ENCODE measurements at regions not wholly inside any gene's neighbourhood (a gene's known extent, or its start where the extent isn't known, plus 50 kb on each side); places are given as distances from the start of the nearest gene placed in this dataset.

DNA sequence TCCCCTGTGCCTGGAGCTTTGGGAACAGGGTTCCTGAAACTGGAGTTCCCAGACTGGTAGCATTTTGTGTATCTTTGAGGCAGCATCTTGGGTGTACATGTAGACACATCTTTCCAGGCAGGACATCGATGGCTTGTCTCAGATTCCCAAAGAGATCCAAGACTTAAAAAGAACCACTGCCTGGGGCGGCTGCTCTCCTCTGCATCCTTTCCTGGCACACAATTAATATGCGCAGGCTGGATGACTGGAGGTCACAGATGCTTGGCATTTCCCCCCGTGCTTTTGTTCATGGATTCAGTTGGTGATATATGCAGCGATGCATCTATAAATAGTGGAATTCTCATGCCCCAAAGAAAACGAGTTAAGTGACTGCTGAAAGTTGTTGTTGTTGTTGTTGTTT lies 80.5 kb downstream of the CLDN34 start:
- peak overlapping the region; percentile 2 for H3K27ac ChIP-seq (ENCODE audit: low read depth, low read length)
- H2AK5ac ChIP-seq (ENCODE audit: low read length) = peak overlapping the region; percentile 64
- H3K27me3 ChIP-seq (ENCODE audit: insufficient read depth, low read length) = no peaks in the 10 kb centered on the region
- H3K23ac ChIP-seq (ENCODE audit: low read length) = no peak overlapping the region
- H3K79me1 ChIP-seq (ENCODE audit: low read length) = peaks cover 17% of the 10 kb centered on the region
- H2AFZ ChIP-seq (ENCODE audit: insufficient read depth, low read length, poor library complexity) = no peak overlapping the region
- H2BK5ac ChIP-seq (ENCODE audit: low read depth, low read length, poor library complexity) = no peak overlapping the region
- no peak overlapping the region for H2BK120ac ChIP-seq (ENCODE audit: insufficient read depth, low read length, poor library complexity)
- peaks cover 35 to 49% of the 10 kb centered on the region in 2 experiments for H3K4me1 ChIP-seq (ENCODE audit: control insufficient read depth in 1 of 2, insufficient read depth in 2 of 2, low read length in 2 of 2)
- no peak for DNase-seq
- no peak overlapping the region for H4K8ac ChIP-seq (ENCODE audit: low read depth, low read length)
- H3K4me2 ChIP-seq (ENCODE audit: low read length) = no peak overlapping the region
- peak overlapping the region; percentile 18 for H4K91ac ChIP-seq (ENCODE audit: low read depth, low read length)
- no peak overlapping the region for H3K4me3 ChIP-seq (ENCODE audit: low read depth, low read length)
- H3K79me2 ChIP-seq (ENCODE audit: control insufficient read depth, insufficient read depth, low read length, poor library complexity) = peaks cover 13% of the 10 kb centered on the region
- H4K12ac ChIP-seq (ENCODE audit: low read depth, low read length) = no peak overlapping the region
- peak overlapping the region; percentile 19 for H3K4ac ChIP-seq (ENCODE audit: low read depth, low read length)
- no peaks in the 10 kb centered on the region for H3K9me3 ChIP-seq (ENCODE audit: insufficient read depth, low read depth, low read length)
- no peak overlapping the region for H3K14ac ChIP-seq (ENCODE audit: low read length)
- no CpG with 5 or more reads among the region's 6 CpGs for WGBS (ENCODE audit: extremely low coverage, insufficient coverage, insufficient read length)
- H3K18ac ChIP-seq (ENCODE audit: low read length) = peak overlapping the region; percentile 35
- H2BK12ac ChIP-seq (ENCODE audit: low read length) = peak overlapping the region; percentile 27
- no peak overlapping the region for H3K9ac ChIP-seq (ENCODE audit: low read length)
- H3K36me3 ChIP-seq (ENCODE audit: control insufficient read depth in 1 of 2, insufficient read depth in 2 of 2, low read length in 2 of 2) = peaks cover 0 to 2% of the 10 kb centered on the region in 2 experiments

DNA sequence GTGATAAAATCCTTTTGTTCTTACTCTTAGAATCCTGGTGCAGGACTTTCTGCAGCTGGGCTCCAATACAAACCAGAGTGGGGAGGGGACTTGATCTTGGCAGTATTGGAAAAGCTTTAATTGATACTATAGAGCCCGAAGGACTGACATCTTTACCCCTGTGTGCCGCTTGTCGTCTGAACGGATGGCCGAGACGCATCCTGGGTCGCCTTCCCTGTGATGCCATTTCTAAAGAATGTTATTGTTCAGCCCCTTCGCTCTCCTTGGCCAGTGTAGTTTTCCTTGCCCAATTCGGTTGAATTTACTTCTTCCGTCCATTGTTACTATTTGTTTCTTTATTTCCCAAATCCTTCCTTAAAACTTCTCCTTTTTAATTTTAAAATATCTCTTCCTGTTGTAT lies 80.9 kb downstream of the CLDN34 start:
- H3K4me3 ChIP-seq (ENCODE audit: low read depth, low read length) = no peak overlapping the region
- no peak overlapping the region for H3K9ac ChIP-seq (ENCODE audit: low read length)
- no peak overlapping the region for H2BK12ac ChIP-seq (ENCODE audit: low read length)
- no peak overlapping the region for H3K14ac ChIP-seq (ENCODE audit: low read length)
- H3K4me2 ChIP-seq (ENCODE audit: low read length) = no peak overlapping the region
- no peaks in the 10 kb centered on the region for H3K9me3 ChIP-seq (ENCODE audit: insufficient read depth, low read depth, low read length)
- peaks cover 17% of the 10 kb centered on the region for H3K79me2 ChIP-seq (ENCODE audit: control insufficient read depth, insufficient read depth, low read length, poor library complexity)
- no peak overlapping the region for H3K4ac ChIP-seq (ENCODE audit: low read depth, low read length)
- no peak overlapping the region for H3K18ac ChIP-seq (ENCODE audit: low read length)
- WGBS (ENCODE audit: extremely low coverage, insufficient coverage, insufficient read length) = no CpG with 5 or more reads among the region's 10 CpGs
- no peak overlapping the region for H2BK120ac ChIP-seq (ENCODE audit: insufficient read depth, low read length, poor library complexity)
- H2BK5ac ChIP-seq (ENCODE audit: low read depth, low read length, poor library complexity) = no peak overlapping the region
- H3K4me1 ChIP-seq (ENCODE audit: control insufficient read depth in 1 of 2, insufficient read depth in 2 of 2, low read length in 2 of 2) = peaks cover 35 to 50% of the 10 kb centered on the region in 2 experiments
- no peak overlapping the region for H3K23ac ChIP-seq (ENCODE audit: low read length)
- H4K8ac ChIP-seq (ENCODE audit: low read depth, low read length) = no peak overlapping the region
- H3K36me3 ChIP-seq (ENCODE audit: control insufficient read depth in 1 of 2, insufficient read depth in 2 of 2, low read length in 2 of 2) = peaks cover 0 to 2% of the 10 kb centered on the region in 2 experiments
- H3K27me3 ChIP-seq (ENCODE audit: insufficient read depth, low read length) = no peaks in the 10 kb centered on the region
- peaks cover 17% of the 10 kb centered on the region for H3K79me1 ChIP-seq (ENCODE audit: low read length)
- H3K27ac ChIP-seq (ENCODE audit: low read depth, low read length) = no peak overlapping the region
- H4K91ac ChIP-seq (ENCODE audit: low read depth, low read length) = no peak overlapping the region
- H2AK5ac ChIP-seq (ENCODE audit: low read length) = no peak overlapping the region
- no peak overlapping the region for H2AFZ ChIP-seq (ENCODE audit: insufficient read depth, low read length, poor library complexity)
- H4K12ac ChIP-seq (ENCODE audit: low read depth, low read length) = no peak overlapping the region
- DNase-seq = peak in 1 of 2 donors; percentile 32

DNA sequence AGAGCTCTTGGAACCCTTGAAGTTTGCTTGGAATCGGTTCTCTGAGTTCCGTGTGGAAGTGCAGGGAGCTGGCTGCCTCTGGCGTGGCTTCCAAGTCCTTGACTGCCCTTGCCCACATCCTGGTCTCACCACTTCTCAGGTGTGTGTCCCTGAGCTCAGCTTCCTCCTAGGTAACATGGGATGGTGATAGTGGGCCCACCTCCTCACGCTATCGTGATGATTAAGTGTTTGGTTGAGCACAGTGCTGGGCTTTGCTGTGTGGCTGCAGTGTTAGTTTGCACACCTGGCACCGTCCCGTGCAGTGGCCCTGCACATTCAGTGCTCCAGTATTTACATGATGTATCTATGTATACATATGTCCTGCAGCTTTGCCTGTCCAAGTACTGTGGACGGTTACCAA lies 81.5 kb downstream of the CLDN34 start:
- Histone ChIP-seq H3K36me3 (ENCODE audit: control insufficient read depth in 1 of 2, insufficient read depth in 2 of 2, low read length in 2 of 2) (peaks cover 0 to 2% of the 10 kb centered on the region in 2 experiments), H3K4me1 (ENCODE audit: control insufficient read depth in 1 of 2, insufficient read depth in 2 of 2, low read length in 2 of 2) (peaks cover 31 to 50% of the 10 kb centered on the region in 2 experiments), H2AK5ac (ENCODE audit: low read length) (peak overlapping the region; percentile 76), H3K23ac (ENCODE audit: low read length) (no peak overlapping the region), H3K27ac (ENCODE audit: low read depth, low read length) (peak overlapping the region; percentile 32), H2BK5ac (ENCODE audit: low read depth, low read length, poor library complexity) (no peak overlapping the region), H2AFZ (ENCODE audit: insufficient read depth, low read length, poor library complexity) (no peak overlapping the region), H3K18ac (ENCODE audit: low read length) (peak overlapping the region; percentile 86), H3K4me3 (ENCODE audit: low read depth, low read length) (no peak overlapping the region), H2BK12ac (ENCODE audit: low read length) (no peak overlapping the region), H3K9ac (ENCODE audit: low read length) (no peak overlapping the region), H4K12ac (ENCODE audit: low read depth, low read length) (peak overlapping the region; percentile 16), H3K79me1 (ENCODE audit: low read length) (peaks cover 15% of the 10 kb centered on the region), H3K27me3 (ENCODE audit: insufficient read depth, low read length) (no peaks in the 10 kb centered on the region), H3K4ac (ENCODE audit: low read depth, low read length) (peak overlapping the region; percentile 95), H3K79me2 (ENCODE audit: control insufficient read depth, insufficient read depth, low read length, poor library complexity) (peaks cover 17% of the 10 kb centered on the region), H3K4me2 (ENCODE audit: low read length) (no peak overlapping the region), H3K14ac (ENCODE audit: low read length) (peak overlapping the region; percentile 73), H4K8ac (ENCODE audit: low read depth, low read length) (peak overlapping the region; percentile 79), H4K91ac (ENCODE audit: low read depth, low read length) (peak overlapping the region; percentile 30), H3K9me3 (ENCODE audit: insufficient read depth, low read depth, low read length) (no peaks in the 10 kb centered on the region), H2BK120ac (ENCODE audit: insufficient read depth, low read length, poor library complexity) (peak overlapping the region; percentile 11)
- no peak for DNase-seq
- WGBS (ENCODE audit: extremely low coverage, insufficient coverage, insufficient read length) = no CpG with 5 or more reads among the region's 8 CpGs

DNA sequence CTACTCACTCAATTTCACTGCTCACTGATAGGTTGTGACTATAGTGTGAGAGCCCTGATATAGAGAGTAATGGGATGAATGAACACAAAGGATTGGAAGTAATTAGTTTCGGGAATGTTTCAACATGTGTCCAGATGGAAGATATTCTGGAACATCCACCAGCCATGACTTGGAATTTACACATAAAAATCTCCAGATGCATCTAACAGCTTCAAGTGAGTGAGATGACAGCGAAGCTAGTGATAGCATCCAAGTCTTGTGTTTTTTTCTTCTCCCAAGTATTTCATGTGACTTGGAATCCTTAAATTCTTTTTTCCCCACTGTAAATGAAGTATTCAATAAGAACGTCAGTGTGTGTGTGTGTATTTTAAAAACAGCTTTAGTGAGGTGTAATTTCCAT lies 82.1 kb downstream of the CLDN34 start:
- Histone ChIP-seq H3K14ac (ENCODE audit: low read length) (no peak overlapping the region), H3K79me2 (ENCODE audit: control insufficient read depth, insufficient read depth, low read length, poor library complexity) (peaks cover 17% of the 10 kb centered on the region), H4K91ac (ENCODE audit: low read depth, low read length) (no peak overlapping the region), H3K23ac (ENCODE audit: low read length) (no peak overlapping the region), H3K9me3 (ENCODE audit: insufficient read depth, low read depth, low read length) (no peaks in the 10 kb centered on the region), H3K4ac (ENCODE audit: low read depth, low read length) (no peak overlapping the region), H3K9ac (ENCODE audit: low read length) (no peak overlapping the region), H3K27ac (ENCODE audit: low read depth, low read length) (no peak overlapping the region), H3K4me3 (ENCODE audit: low read depth, low read length) (no peak overlapping the region), H3K4me2 (ENCODE audit: low read length) (no peak overlapping the region), H3K79me1 (ENCODE audit: low read length) (peaks cover 14% of the 10 kb centered on the region), H4K12ac (ENCODE audit: low read depth, low read length) (no peak overlapping the region), H3K27me3 (ENCODE audit: insufficient read depth, low read length) (no peaks in the 10 kb centered on the region), H2AK5ac (ENCODE audit: low read length) (no peak overlapping the region), H2BK5ac (ENCODE audit: low read depth, low read length, poor library complexity) (no peak overlapping the region), H2BK120ac (ENCODE audit: insufficient read depth, low read length, poor library complexity) (no peak overlapping the region), H2AFZ (ENCODE audit: insufficient read depth, low read length, poor library complexity) (no peak overlapping the region), H4K8ac (ENCODE audit: low read depth, low read length) (no peak overlapping the region), H2BK12ac (ENCODE audit: low read length) (no peak overlapping the region), H3K36me3 (ENCODE audit: control insufficient read depth in 1 of 2, insufficient read depth in 2 of 2, low read length in 2 of 2) (peaks cover 0 to 2% of the 10 kb centered on the region in 2 experiments), H3K18ac (ENCODE audit: low read length) (no peak overlapping the region), H3K4me1 (ENCODE audit: control insufficient read depth in 1 of 2, insufficient read depth in 2 of 2, low read length in 2 of 2) (peaks cover 26 to 47% of the 10 kb centered on the region in 2 experiments)
- DNase-seq = no peak
- no CpG with 5 or more reads among the region's 3 CpGs for WGBS (ENCODE audit: extremely low coverage, insufficient coverage, insufficient read length)

All from trophoblast cell (in vitro differentiated cells and primary cell).